ENCODE measurements at regions not wholly inside any gene's neighbourhood (a gene's known extent, or its start where the extent isn't known, plus 50 kb on each side); places are given as distances from the start of the nearest gene placed in this dataset.

DNA sequence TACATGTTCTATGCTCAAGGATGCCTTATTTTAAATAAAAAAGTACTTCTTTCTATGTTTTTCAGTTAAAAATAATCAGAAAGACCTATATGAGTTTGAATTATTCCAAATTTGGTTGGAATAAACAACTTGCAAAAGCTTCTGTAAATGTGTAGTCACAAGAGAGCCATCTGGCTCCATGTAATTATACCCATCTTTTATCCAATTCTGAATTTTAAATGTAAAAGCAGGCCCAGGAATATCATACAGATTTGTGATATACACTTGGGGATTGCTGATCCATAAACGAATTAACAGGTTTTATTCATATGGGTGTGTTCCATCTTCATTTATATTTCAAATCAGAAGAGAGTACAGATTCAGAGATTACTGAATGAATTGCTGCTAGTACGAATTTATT is 329.2 kb upstream of the LRFN5 start:
- H2BK120ac ChIP-seq (ENCODE audit: low read depth, low read length, poor library complexity, severe bottlenecking), result no peak overlapping the region
- no peak overlapping the region for H2AK5ac ChIP-seq (ENCODE audit: insufficient read length, low read length)
- H2BK15ac ChIP-seq (ENCODE audit: low read depth, low read length), result no peak overlapping the region
- Mint-ChIP-seq H3K4me3 (no peak overlapping the region), H3K27me3 (ENCODE audit: low read depth) (no peaks in the 10 kb centered on the region), H3K36me3 (ENCODE audit: insufficient read depth in 1 of 3, low read depth in 3 of 3) (peaks cover 0 to 2% (median 0%) of the 10 kb centered on the region in 3 experiments; a peak in 2 of 7 replicates), H3K9me3 (no peaks in the 10 kb centered on the region), H3K27ac (no peak overlapping the region), H3K4me1 (no peaks in the 10 kb centered on the region)
- no peak overlapping the region for H3K4me2 ChIP-seq (ENCODE audit: insufficient read depth, insufficient read length, low read length)
- TF ChIP-seq, protein P1, sequence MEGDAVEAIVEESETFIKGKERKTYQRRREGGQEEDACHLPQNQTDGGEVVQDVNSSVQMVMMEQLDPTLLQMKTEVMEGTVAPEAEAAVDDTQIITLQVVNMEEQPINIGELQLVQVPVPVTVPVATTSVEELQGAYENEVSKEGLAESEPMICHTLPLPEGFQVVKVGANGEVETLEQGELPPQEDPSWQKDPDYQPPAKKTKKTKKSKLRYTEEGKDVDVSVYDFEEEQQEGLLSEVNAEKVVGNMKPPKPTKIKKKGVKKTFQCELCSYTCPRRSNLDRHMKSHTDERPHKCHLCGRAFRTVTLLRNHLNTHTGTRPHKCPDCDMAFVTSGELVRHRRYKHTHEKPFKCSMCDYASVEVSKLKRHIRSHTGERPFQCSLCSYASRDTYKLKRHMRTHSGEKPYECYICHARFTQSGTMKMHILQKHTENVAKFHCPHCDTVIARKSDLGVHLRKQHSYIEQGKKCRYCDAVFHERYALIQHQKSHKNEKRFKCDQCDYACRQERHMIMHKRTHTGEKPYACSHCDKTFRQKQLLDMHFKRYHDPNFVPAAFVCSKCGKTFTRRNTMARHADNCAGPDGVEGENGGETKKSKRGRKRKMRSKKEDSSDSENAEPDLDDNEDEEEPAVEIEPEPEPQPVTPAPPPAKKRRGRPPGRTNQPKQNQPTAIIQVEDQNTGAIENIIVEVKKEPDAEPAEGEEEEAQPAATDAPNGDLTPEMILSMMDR (conservative IDR thresholded peaks at IDR 0.05), result no peak
- H3K27me3 ChIP-seq (ENCODE audit: insufficient read depth, low read length), result no peaks in the 10 kb centered on the region
- H3K27ac ChIP-seq (ENCODE audit: insufficient read length, low read depth, low read length), result no peak overlapping the region
- no peaks in the 10 kb centered on the region for H3K9me3 ChIP-seq (ENCODE audit: control insufficient read depth, low read depth, low read length)
- no peak overlapping the region for H4K91ac ChIP-seq (ENCODE audit: insufficient read length, low read depth, low read length)
- H4K8ac ChIP-seq (replicated peaks; ENCODE audit: insufficient read length, low read depth, low read length), result no peak overlapping the region
- H2AFZ ChIP-seq (ENCODE audit: low read length), result no peak overlapping the region
- H3K23ac ChIP-seq (ENCODE audit: insufficient read length, low read depth, low read length), result no peak overlapping the region
- no peak overlapping the region for H3K9ac ChIP-seq (ENCODE audit: extremely low read depth, insufficient read length, low read length)
- no peak overlapping the region for H2BK20ac ChIP-seq (ENCODE audit: low read depth, low read length, poor library complexity, severe bottlenecking)
- no peaks in the 10 kb centered on the region for H3K23me2 ChIP-seq (ENCODE audit: insufficient read length, low read depth, low read length, poor library complexity, severe bottlenecking)
- H3K18ac ChIP-seq (ENCODE audit: insufficient read length, low read depth, low read length), result no peak overlapping the region
- no peaks in the 10 kb centered on the region for H3K79me1 ChIP-seq (ENCODE audit: insufficient read depth, low read depth, low read length, poor library complexity, severe bottlenecking)
- no peak overlapping the region for H4K5ac ChIP-seq (ENCODE audit: insufficient read length, low read depth, low read length)
- no peak overlapping the region for H3K14ac ChIP-seq (ENCODE audit: insufficient read depth, low read length)
- no peak for DNase-seq
- no peaks in the 10 kb centered on the region for H3K4me1 ChIP-seq (ENCODE audit: insufficient read depth, low read length)
- H2BK12ac ChIP-seq (ENCODE audit: insufficient read length, low read depth, low read length), result no peak overlapping the region
- no peak overlapping the region for H3K56ac ChIP-seq (ENCODE audit: insufficient read length, low read depth, low read length)
- H3K4ac ChIP-seq (ENCODE audit: low read depth, low read length), result no peak overlapping the region
- H2BK5ac ChIP-seq (ENCODE audit: insufficient read length, low read length), result no peak overlapping the region
- H3K79me2 ChIP-seq (ENCODE audit: insufficient read depth, low read length), result no peaks in the 10 kb centered on the region
- WGBS (ENCODE audit: extremely low coverage, insufficient read length, low lambda C conversion rate), result no CpG with 5 or more reads among the region's 2 CpGs
- H3T11ph ChIP-seq (ENCODE audit: low read length), result no peak overlapping the region
- H4K20me1 ChIP-seq (ENCODE audit: control insufficient read depth, insufficient read depth, insufficient read length), result no peaks in the 10 kb centered on the region
